ENCODE measurements at regions not wholly inside any gene's neighbourhood (a gene's known extent, or its start where the extent isn't known, plus 50 kb on each side); places are given as distances from the start of the nearest gene placed in this dataset.

- no peaks in the 10 kb centered on the region for H3K27me3 ChIP-seq
- no peak overlapping the region for H3K27ac ChIP-seq
- no peaks in the 10 kb centered on the region for H3K36me3 ChIP-seq (replicated peaks; ENCODE audit: insufficient read depth, low read depth)
- H2AFZ ChIP-seq: no peak overlapping the region
- H3K9me2 ChIP-seq (replicated peaks; ENCODE audit: insufficient read depth): no peaks in the 10 kb centered on the region
- peaks cover 18% of the 10 kb centered on the region for H4K20me1 ChIP-seq (ENCODE audit: insufficient read depth, poor library complexity, severe bottlenecking)
- H3K4me3 ChIP-seq: no peak overlapping the region
- no peak overlapping the region for H3K4me2 ChIP-seq
- DNase-seq (ENCODE audit: low spot score): no peak
- H3K79me2 ChIP-seq: peaks cover 93% of the 10 kb centered on the region
- TF ChIP-seq, protein P1, sequence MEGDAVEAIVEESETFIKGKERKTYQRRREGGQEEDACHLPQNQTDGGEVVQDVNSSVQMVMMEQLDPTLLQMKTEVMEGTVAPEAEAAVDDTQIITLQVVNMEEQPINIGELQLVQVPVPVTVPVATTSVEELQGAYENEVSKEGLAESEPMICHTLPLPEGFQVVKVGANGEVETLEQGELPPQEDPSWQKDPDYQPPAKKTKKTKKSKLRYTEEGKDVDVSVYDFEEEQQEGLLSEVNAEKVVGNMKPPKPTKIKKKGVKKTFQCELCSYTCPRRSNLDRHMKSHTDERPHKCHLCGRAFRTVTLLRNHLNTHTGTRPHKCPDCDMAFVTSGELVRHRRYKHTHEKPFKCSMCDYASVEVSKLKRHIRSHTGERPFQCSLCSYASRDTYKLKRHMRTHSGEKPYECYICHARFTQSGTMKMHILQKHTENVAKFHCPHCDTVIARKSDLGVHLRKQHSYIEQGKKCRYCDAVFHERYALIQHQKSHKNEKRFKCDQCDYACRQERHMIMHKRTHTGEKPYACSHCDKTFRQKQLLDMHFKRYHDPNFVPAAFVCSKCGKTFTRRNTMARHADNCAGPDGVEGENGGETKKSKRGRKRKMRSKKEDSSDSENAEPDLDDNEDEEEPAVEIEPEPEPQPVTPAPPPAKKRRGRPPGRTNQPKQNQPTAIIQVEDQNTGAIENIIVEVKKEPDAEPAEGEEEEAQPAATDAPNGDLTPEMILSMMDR (IDR thresholded peaks at IDR 0.05; ENCODE audit: poor library complexity): no peak
- TF ChIP-seq EZH2 (IDR thresholded peaks at IDR 0.05; ENCODE audit: borderline replicate concordance) (no peak), EZH2phosphoT487 (IDR thresholded peaks at IDR 0.05; ENCODE audit: low read depth, severe bottlenecking, unreplicated experiment) (no peak)
- no peaks in the 10 kb centered on the region for H3K9me3 ChIP-seq (ENCODE audit: low read depth)
- peaks cover 26% of the 10 kb centered on the region for H3K4me1 ChIP-seq (ENCODE audit: insufficient read depth)
- 82% methylated on average over 3 of the region's 3 CpGs for WGBS (ENCODE audit: low lambda C conversion rate, missing lambda C conversion rate)
Measured at GRCh38 chr1:39116116-39116607, 88.3 kb upstream of the MACF1 start.

- no peak overlapping the region for H3K4me2 ChIP-seq
- peaks cover 18% of the 10 kb centered on the region for H4K20me1 ChIP-seq (ENCODE audit: insufficient read depth, poor library complexity, severe bottlenecking)
- no peaks in the 10 kb centered on the region for H3K36me3 ChIP-seq (replicated peaks; ENCODE audit: insufficient read depth, low read depth)
- H3K4me3 ChIP-seq: no peak overlapping the region
- H3K79me2 ChIP-seq: peaks cover 93% of the 10 kb centered on the region
- no peaks in the 10 kb centered on the region for H3K27me3 ChIP-seq
- peak overlapping the region; percentile 41 for H3K27ac ChIP-seq
- peaks cover 26% of the 10 kb centered on the region for H3K4me1 ChIP-seq (ENCODE audit: insufficient read depth)
- TF ChIP-seq EZH2phosphoT487 (IDR thresholded peaks at IDR 0.05; ENCODE audit: low read depth, severe bottlenecking, unreplicated experiment): no peak
- H3K9me2 ChIP-seq (replicated peaks; ENCODE audit: insufficient read depth): no peaks in the 10 kb centered on the region
- peak; percentile 22 for DNase-seq (ENCODE audit: low spot score)
- H3K9me3 ChIP-seq (ENCODE audit: low read depth): no peaks in the 10 kb centered on the region
- WGBS (ENCODE audit: low lambda C conversion rate, missing lambda C conversion rate): 46% methylated on average over 3 of the region's 3 CpGs
- H2AFZ ChIP-seq: no peak overlapping the region
Measured at GRCh38 chr1:39116860-39117728, 87.4 kb upstream of the MACF1 start.

GRCh38 chr1:39117899-39118450 lies 86.5 kb upstream of the MACF1 start:
- Histone ChIP-seq H3K4me1 (ENCODE audit: insufficient read depth) (peaks cover 26% of the 10 kb centered on the region), H3K9me2 (replicated peaks; ENCODE audit: insufficient read depth) (no peaks in the 10 kb centered on the region), H3K27me3 (no peaks in the 10 kb centered on the region), H3K79me2 (peaks cover 93% of the 10 kb centered on the region), H4K20me1 (ENCODE audit: insufficient read depth, poor library complexity, severe bottlenecking) (peaks cover 18% of the 10 kb centered on the region), H3K36me3 (replicated peaks; ENCODE audit: insufficient read depth, low read depth) (no peaks in the 10 kb centered on the region), H3K9me3 (ENCODE audit: low read depth) (no peaks in the 10 kb centered on the region), H3K27ac (peak overlapping the region; percentile 41), H2AFZ (no peak overlapping the region), H3K4me2 (no peak overlapping the region), H3K4me3 (no peak overlapping the region)
- no peak for DNase-seq (ENCODE audit: low spot score)
- TF ChIP-seq, protein P1 (IDR thresholded peaks at IDR 0.05; ENCODE audit: poor library complexity): no peak
- TF ChIP-seq EZH2 (IDR thresholded peaks at IDR 0.05; ENCODE audit: borderline replicate concordance): no peak
- no peak for TF ChIP-seq EZH2phosphoT487 (IDR thresholded peaks at IDR 0.05; ENCODE audit: low read depth, severe bottlenecking, unreplicated experiment)
- WGBS (ENCODE audit: low lambda C conversion rate, missing lambda C conversion rate): 39% methylated on average over 1 of the region's 1 CpG

DNA sequence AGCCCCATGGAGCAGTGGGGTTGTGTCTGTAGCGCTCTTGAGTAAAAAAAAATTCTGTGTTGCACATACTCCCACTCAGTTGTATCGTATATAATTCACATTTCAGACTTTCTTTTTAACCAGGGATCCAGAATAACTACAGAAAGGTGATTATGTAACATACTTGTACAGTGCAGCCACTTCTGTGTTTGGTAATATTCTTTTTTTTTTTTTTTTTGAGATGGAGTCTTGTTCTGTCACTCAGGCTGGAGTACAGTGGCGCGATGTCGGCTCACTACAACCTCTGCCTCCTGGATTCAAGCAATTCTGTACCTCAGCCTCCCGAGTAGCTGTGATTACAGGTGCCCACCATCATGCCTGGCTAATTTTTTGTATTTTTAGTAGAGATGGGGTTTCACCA lies 82.4 kb upstream of the MACF1 start:
- WGBS (ENCODE audit: low lambda C conversion rate, missing lambda C conversion rate): over 99% methylated on average over 6 of the region's 6 CpGs
- H3K79me2 ChIP-seq: peaks cover 79% of the 10 kb centered on the region
- H3K4me2 ChIP-seq: no peak overlapping the region

More for the DNA sequence above, 82.4 kb upstream of the MACF1 start:
- H3K9me3 ChIP-seq (ENCODE audit: low read depth): no peaks in the 10 kb centered on the region
- H3K4me1 ChIP-seq (ENCODE audit: insufficient read depth): peaks cover 11% of the 10 kb centered on the region
- DNase-seq (ENCODE audit: low spot score): no peak
- no peak overlapping the region for H3K27ac ChIP-seq
- H3K4me3 ChIP-seq: no peak overlapping the region
- no peaks in the 10 kb centered on the region for H3K27me3 ChIP-seq
- no peaks in the 10 kb centered on the region for H3K36me3 ChIP-seq (replicated peaks; ENCODE audit: insufficient read depth, low read depth)
- H3K9me2 ChIP-seq (replicated peaks; ENCODE audit: insufficient read depth): no peaks in the 10 kb centered on the region
- TF ChIP-seq, protein P1 (IDR thresholded peaks at IDR 0.05; ENCODE audit: poor library complexity): no peak
- TF ChIP-seq EZH2phosphoT487 (IDR thresholded peaks at IDR 0.05; ENCODE audit: low read depth, severe bottlenecking, unreplicated experiment) (no peak), EZH2 (IDR thresholded peaks at IDR 0.05; ENCODE audit: borderline replicate concordance) (no peak)
- peaks cover 14% of the 10 kb centered on the region for H4K20me1 ChIP-seq (ENCODE audit: insufficient read depth, poor library complexity, severe bottlenecking)
- H2AFZ ChIP-seq: no peak overlapping the region

Measured in hepatocyte (in vitro differentiated cells).